ENCODE measurements at regions not wholly inside any gene's neighbourhood (a gene's known extent, or its start where the extent isn't known, plus 50 kb on each side); places are given as distances from the start of the nearest gene placed in this dataset.
A peak's percentile ranks its signal among the peaks of the same experiment; 100 is the strongest.

- H3K27me3 ChIP-seq (ENCODE audit: insufficient read depth in 3 of 3, low read length in 2 of 3), result no peaks in the 10 kb centered on the region
- intact Hi-C loops (cut with DNase I), result no loop called here
- DNase-seq (no peak), ATAC-seq (no peak)
- H3K36me3 ChIP-seq (ENCODE audit: insufficient read depth in 1 of 2, low read depth in 1 of 2), result no peaks in the 10 kb centered on the region
- no peaks in the 10 kb centered on the region for H3K9me3 ChIP-seq
- 55 to 91% (median 90%) methylated on average over 2 of the region's 2 CpGs for WGBS, 3 donors
- no peaks in the 10 kb centered on the region for H3K4me1 ChIP-seq
- no peak overlapping the region for H3K4me3 ChIP-seq
- no peak for TF ChIP-seq CTCF (IDR thresholded peaks at IDR 0.05)
- H3K27ac ChIP-seq, result no peak overlapping the region
Measured at GRCh38 chr13:72174549-72174948, 307.5 kb upstream of the DACH1 start.

GRCh38 chr13:72170571-72170970, 303.6 kb upstream of the DACH1 start:
- intact Hi-C loops (cut with DNase I), result no loop called here
- Histone ChIP-seq H3K36me3 (ENCODE audit: insufficient read depth in 1 of 2, low read depth in 1 of 2) (no peaks in the 10 kb centered on the region), H3K9me3 (no peaks in the 10 kb centered on the region), H3K4me3 (no peak overlapping the region), H3K27me3 (ENCODE audit: insufficient read depth in 3 of 3, low read length in 2 of 3) (no peaks in the 10 kb centered on the region), H3K27ac (no peak overlapping the region), H3K4me1 (no peaks in the 10 kb centered on the region)
- DNase-seq (peak in 1 of 2 donors; percentile 38), ATAC-seq (no peak)
- WGBS, 3 donors, result 93 to 94% (median 94%) methylated on average over 11 of the region's 11 CpGs
- no peak for TF ChIP-seq CTCF (IDR thresholded peaks at IDR 0.05)

GRCh38 chr13:72168126-72168855, 301.3 kb upstream of the DACH1 start:
- H3K27me3 ChIP-seq (ENCODE audit: insufficient read depth in 3 of 3, low read length in 2 of 3), result no peaks in the 10 kb centered on the region
- intact Hi-C loops (cut with DNase I), result no loop called here
- no peaks in the 10 kb centered on the region for H3K4me1 ChIP-seq
- no peak for DNase-seq
- no peak overlapping the region for H3K27ac ChIP-seq
- TF ChIP-seq CTCF (IDR thresholded peaks at IDR 0.05), result no peak
- no peak for ATAC-seq
- no peaks in the 10 kb centered on the region for H3K36me3 ChIP-seq (ENCODE audit: insufficient read depth in 1 of 2, low read depth in 1 of 2)
- no peaks in the 10 kb centered on the region for H3K9me3 ChIP-seq
- WGBS, 3 donors, result 75 to 78% (median 76%) methylated on average over 8 of the region's 8 CpGs
- H3K4me3 ChIP-seq, result no peak overlapping the region

- Histone ChIP-seq H3K27ac (no peak overlapping the region), H3K36me3 (ENCODE audit: insufficient read depth in 1 of 2, low read depth in 1 of 2) (no peaks in the 10 kb centered on the region), H3K9me3 (no peaks in the 10 kb centered on the region), H3K4me3 (no peak overlapping the region), H3K27me3 (ENCODE audit: insufficient read depth in 3 of 3, low read length in 2 of 3) (no peaks in the 10 kb centered on the region), H3K4me1 (no peaks in the 10 kb centered on the region)
- intact Hi-C loops (cut with DNase I), result no loop called here
- WGBS, 3 donors, result 75 to 78% (median 75%) methylated on average over 2 of the region's 2 CpGs
- ATAC-seq, result no peak
- TF ChIP-seq CTCF (IDR thresholded peaks at IDR 0.05), result no peak
- no peak for DNase-seq
Measured at GRCh38 chr13:72166102-72166650, 299.2 kb upstream of the DACH1 start.

GRCh38 chr13:72165276-72165675, 298.3 kb upstream of the DACH1 start:
- no peak for DNase-seq
- 92 to 100% (median 94%) methylated on average over 1 of the region's 1 CpG for WGBS, 3 donors
- H3K4me3 ChIP-seq, result no peak overlapping the region
- H3K27me3 ChIP-seq (ENCODE audit: insufficient read depth in 3 of 3, low read length in 2 of 3), result no peaks in the 10 kb centered on the region
- intact Hi-C loops (cut with DNase I), result no loop called here
- H3K4me1 ChIP-seq, result no peaks in the 10 kb centered on the region
- no peak for ATAC-seq
- H3K9me3 ChIP-seq, result no peaks in the 10 kb centered on the region
- TF ChIP-seq CTCF (IDR thresholded peaks at IDR 0.05), result no peak
- H3K36me3 ChIP-seq (ENCODE audit: insufficient read depth in 1 of 2, low read depth in 1 of 2), result no peaks in the 10 kb centered on the region
- H3K27ac ChIP-seq, result no peak overlapping the region

Measured in psoas muscle (tissue), 7 donors.